Panc1 (cell line): ENCODE measurements at regions not wholly inside any gene's neighbourhood (a gene's known extent, or its start where the extent isn't known, plus 50 kb on each side); places are given as distances from the start of the nearest gene placed in this dataset.

Experiments
- ATAC-seq: fragments of 200-7000 bp; cut with Tn5 transposase; 2 replicates; pipeline ENCODE4 v1.9.1; 2020; ENCODE audit warnings: mild to moderate bottlenecking, moderate library complexity
- BruUV-seq: library from RNA; stranded (reverse); fragments of 400-500 nt; replicated peaks from 2 replicates; lab custom pipeline; 2021; lab: Mats Ljungman, UMichigan
- CTCF ChIA-PET: fragments of 300-600 bp; sonication (Branson Sonifier 250); formaldehyde crosslinking; loops from one replicate; lab custom pipeline; 2022; ENCODE audit warnings: antibody characterized with exemption; lab: Charles Lee
- POLR2A ChIA-PET: fragments of 300-600 bp; sonication (Branson Sonifier 250); formaldehyde crosslinking; loops from one replicate; lab custom pipeline; 2022; ENCODE audit warnings: antibody characterized with exemption; lab: Charles Lee
- DNase-seq: peaks from one replicate; pipeline ENCODE4 v3.0.0-alpha.2; 2010; ENCODE audit warnings: low read depth, low spot score
- H3K27ac ChIP-seq: 2 replicates; pipeline ENCODE4 v1.5.1; 2011; ENCODE audit warnings: mild to moderate bottlenecking, low read length, inconsistent platforms
- H3K27me3 ChIP-seq: fragments of 200-500 bp; sonication (Bioruptor generic); 2 replicates; pipeline ENCODE4 v1.6.0; 2014; ENCODE audit warnings: low read length, inconsistent platforms; ENCODE audit not compliant: control insufficient read depth, insufficient read depth
- H3K36me3 ChIP-seq: fragments of 200-500 bp; sonication (Bioruptor generic); 2 replicates; pipeline ENCODE4 v1.5.1; 2014; ENCODE audit warnings: inconsistent platforms, mild to moderate bottlenecking, low read length, moderate library complexity; ENCODE audit not compliant: control insufficient read depth, insufficient read depth
- H3K4me1 ChIP-seq: 2 replicates; pipeline ENCODE4 v1.5.1; 2011; ENCODE audit warnings: inconsistent platforms, mild to moderate bottlenecking, low read length, moderate library complexity; ENCODE audit not compliant: control insufficient read depth, insufficient read depth
- H3K4me3 ChIP-seq, 2 experiments: 2 replicates each; pipeline ENCODE4 v1.5.1; 2011 to 2012; ENCODE audit warnings: low read depth in 2 of 2, low read length in 2 of 2, mild to moderate bottlenecking in 2 of 2, inconsistent platforms in 1 of 2, moderate library complexity in 1 of 2
- H3K9me3 ChIP-seq: fragments of 200-500 bp; sonication (Bioruptor generic); 2 replicates; pipeline ENCODE4 v1.5.1; 2014; ENCODE audit warnings: low read depth, mild to moderate bottlenecking, inconsistent platforms, low read length, moderate library complexity; ENCODE audit not compliant: control insufficient read depth, insufficient read depth
- CTCF ChIP-seq: fragments of 450-650 bp; IDR thresholded peaks from 2 replicates; pipeline ENCODE4 v1.5.1; 2017; ENCODE audit warnings: mild to moderate bottlenecking
- POLR2AphosphoS5 ChIP-seq: IDR thresholded peaks from 2 replicates; pipeline ENCODE4 v1.6.1; 2012; ENCODE audit warnings: mild to moderate bottlenecking, low read depth, low read length, moderate library complexity
- SIN3A ChIP-seq: IDR thresholded peaks from 2 replicates; pipeline ENCODE4 v1.6.1; 2012; ENCODE audit warnings: low read depth, mild to moderate bottlenecking, low read length, moderate library complexity, borderline replicate concordance; ENCODE audit not compliant: insufficient read depth
- TCF7L2 ChIP-seq: IDR thresholded peaks from 2 replicates; pipeline ENCODE4 v1.6.1; 2011; ENCODE audit warnings: mild to moderate bottlenecking, low read depth, low read length, inconsistent platforms
- in situ Hi-C: cut with HindIII; loops from 2 replicates; pipeline ENCODE4 v1.10.0; 2016; ENCODE audit warnings: low sequenced_read_pairs, low pct_unique_long_range_greater_than_20kb
- intact Hi-C: fragments of 100-400 bp; cut with micrococcal nuclease; formaldehyde crosslinking; loops from one replicate; pipeline ENCODE4 v1.10.0; 2022; ENCODE audit not compliant: unreplicated experiment
- TF ChIP-seq, protein P1 (sequence below), 2 experiments: IDR thresholded peaks; 2 replicates each; pipeline ENCODE4 v1.6.1; 2011 to 2012; ENCODE audit warnings: low read depth in 2 of 2, control low read depth in 1 of 2, low read length in 1 of 2, mild to moderate bottlenecking in 1 of 2, moderate library complexity in 1 of 2; ENCODE audit not compliant: insufficient read depth in 1 of 2

DNA sequence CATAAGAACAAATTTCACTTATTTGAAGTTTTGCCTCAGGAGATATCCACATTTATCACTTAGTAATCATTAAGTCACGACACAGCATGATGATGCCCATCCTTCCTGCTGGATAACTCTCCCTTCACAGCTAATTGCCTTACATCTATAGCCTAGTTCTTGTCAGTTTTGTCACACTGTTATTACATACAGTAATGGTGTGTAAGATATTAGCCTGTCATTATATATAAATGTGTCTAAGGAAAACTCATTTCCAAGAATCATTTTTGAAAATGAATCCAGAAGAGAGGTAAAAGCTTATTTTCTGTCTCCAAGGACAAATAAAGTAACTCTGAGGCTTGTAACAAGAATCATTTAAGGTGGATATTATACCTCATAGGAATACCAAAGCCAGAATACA, 193.2 kb upstream of the ARID2 start:
- no peak for TF ChIP-seq POLR2AphosphoS5
- ATAC-seq (no peak), DNase-seq (no peak)
- H3K27me3 ChIP-seq: peaks cover 4% of the 10 kb centered on the region; the same call in 1 of the 2 replicates
- H3K4me3 ChIP-seq: no peak overlapping the region
- no peaks in the 10 kb centered on the region for H3K9me3 ChIP-seq
- CTCF ChIA-PET: no interaction called here
- POLR2A ChIA-PET: no interaction called here
- H3K36me3 ChIP-seq: no peaks in the 10 kb centered on the region
- no TSS peak for BruUV-seq
- H3K4me1 ChIP-seq: no peaks in the 10 kb centered on the region
- H3K27ac ChIP-seq: no peak overlapping the region
- intact Hi-C loops (no loop called here), in situ Hi-C loops (no loop called here)

DNA sequence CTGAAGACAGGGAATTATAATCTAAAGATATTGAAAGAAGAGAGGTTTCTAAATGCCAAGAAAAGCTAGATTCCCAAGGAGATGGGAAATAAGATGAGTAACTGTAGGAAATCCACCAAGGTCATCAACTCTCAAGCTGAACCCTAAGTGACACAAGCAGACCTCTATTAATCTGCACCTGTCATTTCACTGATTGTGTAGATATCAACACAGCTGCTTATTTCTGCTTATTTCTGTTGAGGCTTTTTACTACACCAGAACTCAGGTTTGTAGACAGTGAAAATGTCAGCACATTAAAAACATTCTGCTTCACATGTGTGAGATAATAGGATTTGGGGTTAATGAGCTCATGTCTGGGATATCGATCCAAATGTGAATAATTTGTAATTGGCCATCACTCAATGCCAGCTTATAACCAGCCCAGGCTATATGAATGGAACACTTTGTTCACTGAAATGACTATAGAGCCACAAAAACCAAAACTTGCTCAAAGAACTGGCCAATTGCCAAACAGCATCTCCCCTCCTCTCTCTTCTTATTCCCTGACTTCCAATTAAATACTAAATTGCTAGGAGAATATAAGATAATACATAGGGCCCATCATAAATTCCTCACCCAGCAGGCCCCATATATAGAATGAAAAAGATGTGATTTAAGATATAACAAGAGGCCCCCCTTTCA, 188.7 kb upstream of the ARID2 start:
- BruUV-seq: no TSS peak
- CTCF ChIA-PET: no interaction called here

More for the DNA sequence above, 188.7 kb upstream of the ARID2 start:
- Histone ChIP-seq H3K9me3 (no peaks in the 10 kb centered on the region), H3K27me3 (peaks cover 2% of the 10 kb centered on the region; the same call in 1 of the 2 replicates), H3K36me3 (no peaks in the 10 kb centered on the region), H3K4me1 (no peaks in the 10 kb centered on the region), H3K4me3 (no peak overlapping the region), H3K27ac (no peak overlapping the region)
- intact Hi-C loops (no loop called here), in situ Hi-C loops (no loop called here)
- TF ChIP-seq, protein P1, sequence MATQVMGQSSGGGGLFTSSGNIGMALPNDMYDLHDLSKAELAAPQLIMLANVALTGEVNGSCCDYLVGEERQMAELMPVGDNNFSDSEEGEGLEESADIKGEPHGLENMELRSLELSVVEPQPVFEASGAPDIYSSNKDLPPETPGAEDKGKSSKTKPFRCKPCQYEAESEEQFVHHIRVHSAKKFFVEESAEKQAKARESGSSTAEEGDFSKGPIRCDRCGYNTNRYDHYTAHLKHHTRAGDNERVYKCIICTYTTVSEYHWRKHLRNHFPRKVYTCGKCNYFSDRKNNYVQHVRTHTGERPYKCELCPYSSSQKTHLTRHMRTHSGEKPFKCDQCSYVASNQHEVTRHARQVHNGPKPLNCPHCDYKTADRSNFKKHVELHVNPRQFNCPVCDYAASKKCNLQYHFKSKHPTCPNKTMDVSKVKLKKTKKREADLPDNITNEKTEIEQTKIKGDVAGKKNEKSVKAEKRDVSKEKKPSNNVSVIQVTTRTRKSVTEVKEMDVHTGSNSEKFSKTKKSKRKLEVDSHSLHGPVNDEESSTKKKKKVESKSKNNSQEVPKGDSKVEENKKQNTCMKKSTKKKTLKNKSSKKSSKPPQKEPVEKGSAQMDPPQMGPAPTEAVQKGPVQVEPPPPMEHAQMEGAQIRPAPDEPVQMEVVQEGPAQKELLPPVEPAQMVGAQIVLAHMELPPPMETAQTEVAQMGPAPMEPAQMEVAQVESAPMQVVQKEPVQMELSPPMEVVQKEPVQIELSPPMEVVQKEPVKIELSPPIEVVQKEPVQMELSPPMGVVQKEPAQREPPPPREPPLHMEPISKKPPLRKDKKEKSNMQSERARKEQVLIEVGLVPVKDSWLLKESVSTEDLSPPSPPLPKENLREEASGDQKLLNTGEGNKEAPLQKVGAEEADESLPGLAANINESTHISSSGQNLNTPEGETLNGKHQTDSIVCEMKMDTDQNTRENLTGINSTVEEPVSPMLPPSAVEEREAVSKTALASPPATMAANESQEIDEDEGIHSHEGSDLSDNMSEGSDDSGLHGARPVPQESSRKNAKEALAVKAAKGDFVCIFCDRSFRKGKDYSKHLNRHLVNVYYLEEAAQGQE (IDR thresholded peaks at IDR 0.05; ENCODE audit: insufficient read depth in 1 of 2, low read depth in 2 of 2, low read length in 1 of 2): no peak
- no peak for TF ChIP-seq CTCF
- no peak for TF ChIP-seq TCF7L2
- TF ChIP-seq POLR2AphosphoS5: no peak
- TF ChIP-seq SIN3A: no peak
- POLR2A ChIA-PET: no interaction called here
- ATAC-seq: no peak
- DNase-seq: no peak
